C4-2B (cell line): ENCODE measurements at regions not wholly inside any gene's neighbourhood (a gene's known extent, or its start where the extent isn't known, plus 50 kb on each side); places are given as distances from the start of the nearest gene placed in this dataset.
"Not testable (repeated sequence)": the region's sequence is repeated elsewhere in the genome, so short reads cannot be mapped to it uniquely, and the experiment has no call there.

ENCODE experiments used
- H3K27ac ChIP-seq: fragments of 450-650 bp; 2 replicates; pipeline ENCODE4 v1.5.1; 2017
- ZFX ChIP-seq: fragments of 450-650 bp; IDR thresholded peaks from 2 replicates; pipeline ENCODE4 v1.6.1; 2017
- TF ChIP-seq, protein P1 (sequence below): fragments of 450-650 bp; conservative IDR thresholded peaks from 2 replicates; pipeline ENCODE4 v1.5.1; 2017; ENCODE audit warnings: mild to moderate bottlenecking

DNA sequence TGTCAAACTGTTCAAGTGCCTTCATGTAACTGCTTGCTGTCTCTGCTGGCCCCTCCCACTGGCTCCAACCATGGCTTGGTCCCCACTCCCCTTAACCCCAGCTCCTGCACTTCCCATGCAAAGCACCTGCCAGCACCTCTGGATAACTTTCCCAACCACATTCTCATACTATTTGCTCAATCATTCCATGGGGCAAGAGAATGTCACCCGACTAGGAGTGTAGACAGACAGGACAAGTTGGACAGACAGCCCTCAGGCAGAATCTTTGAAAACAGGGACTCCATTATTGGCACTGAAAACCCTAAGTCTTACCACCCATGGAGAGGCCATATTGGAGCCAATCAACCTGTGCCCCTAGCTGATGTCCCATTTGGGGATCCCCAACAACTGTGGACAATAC is 246.5 kb downstream of the RPLP1 start:
- H3K27ac ChIP-seq, result no peak overlapping the region
- TF ChIP-seq, protein P1, sequence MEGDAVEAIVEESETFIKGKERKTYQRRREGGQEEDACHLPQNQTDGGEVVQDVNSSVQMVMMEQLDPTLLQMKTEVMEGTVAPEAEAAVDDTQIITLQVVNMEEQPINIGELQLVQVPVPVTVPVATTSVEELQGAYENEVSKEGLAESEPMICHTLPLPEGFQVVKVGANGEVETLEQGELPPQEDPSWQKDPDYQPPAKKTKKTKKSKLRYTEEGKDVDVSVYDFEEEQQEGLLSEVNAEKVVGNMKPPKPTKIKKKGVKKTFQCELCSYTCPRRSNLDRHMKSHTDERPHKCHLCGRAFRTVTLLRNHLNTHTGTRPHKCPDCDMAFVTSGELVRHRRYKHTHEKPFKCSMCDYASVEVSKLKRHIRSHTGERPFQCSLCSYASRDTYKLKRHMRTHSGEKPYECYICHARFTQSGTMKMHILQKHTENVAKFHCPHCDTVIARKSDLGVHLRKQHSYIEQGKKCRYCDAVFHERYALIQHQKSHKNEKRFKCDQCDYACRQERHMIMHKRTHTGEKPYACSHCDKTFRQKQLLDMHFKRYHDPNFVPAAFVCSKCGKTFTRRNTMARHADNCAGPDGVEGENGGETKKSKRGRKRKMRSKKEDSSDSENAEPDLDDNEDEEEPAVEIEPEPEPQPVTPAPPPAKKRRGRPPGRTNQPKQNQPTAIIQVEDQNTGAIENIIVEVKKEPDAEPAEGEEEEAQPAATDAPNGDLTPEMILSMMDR, result no peak
- TF ChIP-seq ZFX, result no peak

DNA sequence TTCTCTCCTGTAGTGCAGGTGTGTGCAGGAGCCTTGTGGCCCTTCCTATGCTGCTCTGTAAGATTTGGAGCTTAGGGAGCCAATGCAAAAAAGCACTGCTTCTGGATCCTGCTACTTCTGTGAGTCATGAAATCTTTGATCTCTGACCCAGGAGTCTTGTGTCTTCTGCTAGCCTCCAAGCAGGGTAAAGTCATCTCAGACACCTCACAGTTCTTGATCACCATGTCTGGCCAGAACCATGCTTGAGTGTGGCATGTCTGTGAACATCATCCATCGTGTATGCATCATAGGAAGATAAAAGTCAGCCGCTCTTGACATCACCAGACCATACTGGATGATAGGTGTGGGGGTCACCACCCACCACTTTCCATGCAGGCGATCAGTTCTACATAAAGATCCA is 247.8 kb downstream of the RPLP1 start:
- no peak overlapping the region for H3K27ac ChIP-seq
- TF ChIP-seq ZFX, result no peak
- TF ChIP-seq, protein P1, result no peak

DNA sequence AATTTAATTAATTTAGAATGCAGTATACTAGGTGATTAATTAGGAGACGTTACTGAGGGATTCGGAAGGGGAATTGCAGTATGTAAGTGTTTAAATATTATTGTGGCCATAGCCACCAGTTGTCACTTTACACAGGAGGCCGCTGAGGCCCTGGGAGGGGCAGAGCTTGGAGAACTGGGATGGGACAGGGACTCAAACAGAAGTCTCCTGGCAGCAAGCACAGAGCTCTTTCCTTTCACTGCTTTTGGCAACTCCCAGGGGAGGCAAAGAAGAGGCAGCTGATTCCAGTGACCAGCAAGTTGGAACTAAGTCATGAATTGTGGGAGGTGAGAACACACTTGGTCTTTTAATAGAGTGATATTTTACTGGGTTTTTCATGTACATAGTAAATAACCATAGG is 248.6 kb downstream of the RPLP1 start:
- TF ChIP-seq, protein P1, result no peak
- no peak for TF ChIP-seq ZFX

DNA sequence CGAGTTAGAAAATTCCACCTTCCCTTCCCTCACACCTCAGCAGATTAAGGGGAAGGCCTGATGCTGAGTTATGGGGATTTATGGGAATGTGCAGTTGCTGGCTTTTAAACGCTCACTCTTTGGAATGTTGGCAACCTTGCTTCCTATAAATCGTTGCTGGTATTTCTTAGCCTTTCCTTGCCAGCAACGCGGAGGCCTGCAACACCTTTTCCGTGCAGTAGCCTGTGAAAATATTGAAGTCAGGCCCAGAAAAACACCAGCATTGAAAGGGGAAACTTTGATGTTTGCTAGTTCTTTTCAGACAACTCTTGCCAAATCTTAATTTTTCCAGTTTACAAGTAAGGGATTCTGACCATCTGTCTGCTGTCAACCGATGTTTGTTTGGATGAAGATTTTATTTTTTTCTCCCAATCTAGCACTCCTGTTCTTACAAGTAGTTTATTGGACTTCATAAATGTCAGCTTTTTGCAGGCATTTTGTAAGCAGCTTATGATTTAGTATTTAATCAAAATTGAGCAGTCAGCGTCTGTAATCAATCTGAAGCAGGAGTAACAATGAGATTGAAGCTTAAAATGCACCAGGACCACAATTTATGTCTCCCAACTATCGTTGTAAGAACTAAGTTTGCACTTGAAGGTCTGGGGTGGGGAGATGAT is 251.0 kb downstream of the RPLP1 start:
- H3K27ac ChIP-seq, result no peak overlapping the region
- TF ChIP-seq ZFX, result no peak
- TF ChIP-seq, protein P1, result no peak

More for the DNA sequence above, 248.6 kb downstream of the RPLP1 start:
- H3K27ac ChIP-seq, result no peak overlapping the region

DNA sequence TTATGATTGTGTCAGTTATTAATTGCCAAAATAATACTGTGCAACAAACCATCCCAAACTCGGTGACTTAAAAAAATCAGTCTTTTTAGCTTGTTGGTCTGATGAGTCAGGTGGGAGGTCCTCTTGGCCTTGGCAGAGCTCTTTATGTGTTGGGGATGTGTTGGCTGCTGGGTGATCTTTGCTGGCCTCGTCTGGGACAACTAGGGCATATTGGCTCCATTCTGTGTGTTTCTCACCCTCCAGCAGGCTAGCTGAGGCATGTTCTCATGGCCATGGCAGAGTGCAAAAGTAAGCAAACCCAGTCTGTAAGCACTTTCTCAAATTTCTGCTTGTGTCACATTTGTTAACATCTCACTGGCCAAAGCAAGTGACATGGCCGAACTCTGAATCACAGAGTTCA is 251.6 kb downstream of the RPLP1 start:
- no peak overlapping the region for H3K27ac ChIP-seq
- TF ChIP-seq, protein P1, result no peak

DNA sequence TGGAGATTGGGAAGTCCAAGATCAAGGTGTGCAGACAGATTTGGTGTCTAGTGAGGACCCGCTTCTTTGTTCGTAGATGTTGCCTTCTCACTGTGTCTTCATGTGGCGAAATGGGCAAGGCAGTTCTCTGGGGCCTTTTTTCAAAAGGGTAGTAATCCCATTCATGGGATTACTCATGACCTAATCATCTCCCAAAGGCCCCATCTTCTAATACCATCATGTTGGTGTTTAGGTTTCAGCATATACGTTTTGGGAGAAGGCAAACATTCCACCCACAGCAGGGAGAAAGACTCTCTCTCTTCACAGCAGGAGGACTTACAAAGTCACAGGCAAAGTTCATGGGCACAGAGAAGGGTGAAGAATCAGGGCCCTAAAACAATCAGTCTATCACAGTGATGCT is 252.1 kb downstream of the RPLP1 start:
- no peak for TF ChIP-seq ZFX
- TF ChIP-seq, protein P1, result no peak
- no peak overlapping the region for H3K27ac ChIP-seq

DNA sequence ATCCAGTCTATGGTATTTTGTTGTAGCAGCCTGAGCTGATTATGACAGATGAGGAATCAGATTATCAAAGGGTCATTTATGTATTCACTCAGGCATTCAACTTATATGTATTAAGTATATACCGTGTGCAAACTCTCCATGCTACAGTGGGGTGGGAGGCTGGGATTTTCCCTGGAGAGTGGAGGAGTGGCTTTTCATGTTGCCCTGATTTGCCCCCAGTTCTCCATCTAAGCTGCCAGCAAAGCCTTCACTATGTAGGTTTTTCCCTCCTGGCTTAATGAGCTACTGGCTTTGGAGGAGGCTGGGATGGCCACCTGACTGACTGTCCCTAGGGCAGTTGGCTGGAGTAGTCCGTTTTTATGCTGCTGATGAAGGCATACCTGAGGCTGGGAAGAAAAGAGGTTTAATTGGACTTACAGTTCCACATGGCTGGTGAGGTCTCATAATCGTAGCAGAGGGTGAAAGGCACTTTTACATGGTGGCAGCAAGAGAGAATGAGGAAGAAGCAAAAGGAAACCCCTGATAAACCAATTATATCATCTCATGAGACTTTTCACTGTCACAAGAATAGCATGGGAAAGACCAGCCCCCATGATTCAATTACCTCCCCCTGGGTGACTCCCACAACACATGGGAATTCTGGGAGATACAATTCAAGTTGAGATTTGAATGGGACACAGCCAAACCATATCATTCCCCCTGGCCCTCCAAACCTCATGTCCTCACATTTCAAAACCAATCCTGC is 253.9 kb downstream of the RPLP1 start:
- TF ChIP-seq ZFX, result no peak
- TF ChIP-seq, protein P1, result no peak
- no peak overlapping the region for H3K27ac ChIP-seq

DNA sequence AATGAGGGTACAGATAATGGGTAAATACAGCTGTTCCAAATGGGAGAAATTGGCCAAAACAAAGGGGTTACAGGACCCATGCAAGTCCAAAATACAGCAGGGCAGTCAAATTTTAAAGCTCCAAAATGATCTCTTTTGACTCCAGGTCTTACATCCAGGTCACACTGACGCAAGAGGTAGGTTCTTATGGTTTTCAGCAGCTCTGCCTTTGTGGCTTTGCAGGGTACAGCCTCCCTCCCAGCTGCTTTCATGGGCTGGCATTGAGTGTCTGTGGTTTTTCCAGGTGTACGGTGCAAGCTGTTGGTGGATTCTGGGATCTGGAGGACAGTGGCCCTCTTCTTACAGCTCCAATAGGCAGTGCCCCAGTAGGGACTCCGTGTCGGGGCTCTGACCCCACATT is 254.6 kb downstream of the RPLP1 start:
- H3K27ac ChIP-seq, result not testable (repeated sequence)

DNA sequence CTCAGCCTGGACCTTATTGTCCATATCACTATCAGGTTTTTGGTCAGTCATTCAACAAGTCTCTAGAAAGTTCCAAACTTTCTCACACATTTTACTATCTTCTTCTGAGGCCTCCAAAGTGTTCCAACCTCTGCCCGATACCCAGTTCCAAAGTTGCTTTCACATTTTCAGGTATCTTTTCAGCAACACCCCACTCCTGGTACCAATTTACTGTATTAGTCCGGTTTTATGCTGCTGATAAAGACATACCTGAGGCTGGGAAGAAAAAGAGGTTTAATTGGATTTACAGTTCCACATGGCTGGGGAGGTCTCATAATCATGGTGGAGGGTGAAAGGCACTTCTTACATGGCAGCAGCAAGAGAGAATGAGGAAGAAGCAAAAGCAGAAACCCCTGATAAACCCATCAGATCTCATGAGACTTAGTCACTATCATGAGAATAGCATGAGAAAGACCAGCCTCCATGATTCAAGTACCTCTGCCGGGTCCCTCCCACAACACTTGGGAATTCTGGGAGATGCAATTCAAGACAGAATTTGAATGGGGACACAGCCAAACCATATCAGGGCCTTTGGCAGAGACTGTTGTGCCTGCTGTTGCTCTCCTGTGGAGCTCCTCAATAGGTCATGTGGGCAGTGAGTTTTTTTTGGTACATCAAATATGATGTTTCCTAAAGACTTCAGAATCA is 256.0 kb downstream of the RPLP1 start:
- H3K27ac ChIP-seq, result not testable (repeated sequence)
